ENCODE measurements at regions not wholly inside any gene's neighbourhood (a gene's known extent, or its start where the extent isn't known, plus 50 kb on each side); places are given as distances from the start of the nearest gene placed in this dataset.

DNA sequence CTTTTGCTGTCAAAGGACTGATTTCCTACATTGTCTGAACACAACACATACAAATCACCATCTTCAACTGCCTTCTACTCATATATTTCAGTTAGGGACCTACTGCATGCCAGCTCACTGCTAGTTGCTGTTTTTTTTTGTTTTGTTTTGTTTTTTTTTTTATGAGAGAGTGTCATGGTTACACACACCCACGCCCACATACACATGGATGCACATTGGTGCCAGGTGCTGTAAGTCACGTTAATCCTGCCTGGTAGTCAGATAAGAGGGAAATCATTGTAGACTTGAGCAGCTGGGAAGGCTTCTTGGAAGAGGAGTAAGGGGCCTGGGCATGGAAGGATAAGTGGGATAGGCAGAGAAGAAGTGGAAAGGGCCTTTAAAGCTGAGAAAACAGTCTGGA lies 209.9 kb downstream of the TDRD15 start:
- H3K4me3 ChIP-seq (ENCODE audit: low read depth in 1 of 2, low read length in 2 of 2), result no peak overlapping the region
- H3K27ac ChIP-seq (ENCODE audit: low read length), result no peak overlapping the region
- no peak overlapping the region for H3K4me2 ChIP-seq (ENCODE audit: insufficient read depth, low read length)
- no peaks in the 10 kb centered on the region for H3K27me3 ChIP-seq (ENCODE audit: insufficient read depth, low read length, poor library complexity)
- no peak for TF ChIP-seq EZH2 (IDR thresholded peaks at IDR 0.05; ENCODE audit: borderline replicate concordance, low read depth, low read length, severe bottlenecking)
- no peak for TF ChIP-seq CTCF (IDR thresholded peaks at IDR 0.05; ENCODE audit: borderline replicate concordance, extremely low read depth, low read length, poor library complexity, severe bottlenecking)
- no peak overlapping the region for H2AFZ ChIP-seq (ENCODE audit: low read depth, low read length)
- no peaks in the 10 kb centered on the region for H3K9me3 ChIP-seq (ENCODE audit: insufficient read depth, low read length, severe bottlenecking)
- no peaks in the 10 kb centered on the region for H4K20me1 ChIP-seq (ENCODE audit: insufficient read depth, low read length)
- H3K9ac ChIP-seq (ENCODE audit: low read depth, low read length), result no peak overlapping the region
- no peaks in the 10 kb centered on the region for H3K36me3 ChIP-seq (ENCODE audit: insufficient read depth, low read length)
- H3K4me1 ChIP-seq (ENCODE audit: insufficient read depth, low read length), result no peaks in the 10 kb centered on the region
- H3K79me2 ChIP-seq (ENCODE audit: insufficient read depth, low read length), result no peaks in the 10 kb centered on the region
- ATAC-seq (ENCODE audit: insufficient read depth, low read depth) (no peak), DNase-seq (no peak)

GRCh38 chr2:21346984-21347383 lies 223.2 kb downstream of the TDRD15 start:
- H3K9ac ChIP-seq (ENCODE audit: low read depth, low read length), result no peak overlapping the region
- no peaks in the 10 kb centered on the region for H3K4me1 ChIP-seq (ENCODE audit: insufficient read depth, low read length)
- no peak for DNase-seq

GRCh38 chr2:21353879-21354679 lies 230.3 kb downstream of the TDRD15 start:
- ATAC-seq (ENCODE audit: insufficient read depth, low read depth) (no peak), DNase-seq (no peak)
- Histone ChIP-seq H3K27me3 (ENCODE audit: insufficient read depth, low read length, poor library complexity) (no peaks in the 10 kb centered on the region), H4K20me1 (ENCODE audit: insufficient read depth, low read length) (no peaks in the 10 kb centered on the region), H3K4me3 (ENCODE audit: low read depth in 1 of 2, low read length in 2 of 2) (no peak overlapping the region), H2AFZ (ENCODE audit: low read depth, low read length) (no peak overlapping the region), H3K27ac (ENCODE audit: low read length) (no peak overlapping the region), H3K4me2 (ENCODE audit: insufficient read depth, low read length) (no peak overlapping the region), H3K9me3 (ENCODE audit: insufficient read depth, low read length, severe bottlenecking) (no peaks in the 10 kb centered on the region), H3K79me2 (ENCODE audit: insufficient read depth, low read length) (no peaks in the 10 kb centered on the region), H3K9ac (ENCODE audit: low read depth, low read length) (no peak overlapping the region), H3K36me3 (ENCODE audit: insufficient read depth, low read length) (no peaks in the 10 kb centered on the region), H3K4me1 (ENCODE audit: insufficient read depth, low read length) (no peaks in the 10 kb centered on the region)
- TF ChIP-seq EZH2 (IDR thresholded peaks at IDR 0.05; ENCODE audit: borderline replicate concordance, low read depth, low read length, severe bottlenecking) (no peak), CTCF (IDR thresholded peaks at IDR 0.05; ENCODE audit: borderline replicate concordance, extremely low read depth, low read length, poor library complexity, severe bottlenecking) (no peak)

More at GRCh38 chr2:21346984-21347383, 223.2 kb downstream of the TDRD15 start:
- no peaks in the 10 kb centered on the region for H3K79me2 ChIP-seq (ENCODE audit: insufficient read depth, low read length)
- no peaks in the 10 kb centered on the region for H3K27me3 ChIP-seq (ENCODE audit: insufficient read depth, low read length, poor library complexity)
- H2AFZ ChIP-seq (ENCODE audit: low read depth, low read length), result no peak overlapping the region
- ATAC-seq (ENCODE audit: insufficient read depth, low read depth), result no peak
- no peak overlapping the region for H3K27ac ChIP-seq (ENCODE audit: low read length)
- no peaks in the 10 kb centered on the region for H4K20me1 ChIP-seq (ENCODE audit: insufficient read depth, low read length)
- H3K9me3 ChIP-seq (ENCODE audit: insufficient read depth, low read length, severe bottlenecking), result no peaks in the 10 kb centered on the region
- H3K4me3 ChIP-seq (ENCODE audit: low read depth in 1 of 2, low read length in 2 of 2), result no peak overlapping the region
- TF ChIP-seq CTCF (IDR thresholded peaks at IDR 0.05; ENCODE audit: borderline replicate concordance, extremely low read depth, low read length, poor library complexity, severe bottlenecking) (no peak), EZH2 (IDR thresholded peaks at IDR 0.05; ENCODE audit: borderline replicate concordance, low read depth, low read length, severe bottlenecking) (no peak)
- no peak overlapping the region for H3K4me2 ChIP-seq (ENCODE audit: insufficient read depth, low read length)
- H3K36me3 ChIP-seq (ENCODE audit: insufficient read depth, low read length), result no peaks in the 10 kb centered on the region

Data from DND-41 (cell line).